Right lung (tissue), 2 donors: ENCODE measurements at regions not wholly inside any gene's neighbourhood (a gene's known extent, or its start where the extent isn't known, plus 50 kb on each side); places are given as distances from the start of the nearest gene placed in this dataset.

ENCODE experiments used
- DNase-seq, 2 donors: peaks; one replicate each; pipeline ENCODE4 v3.0.0-alpha.2; 2013

- DNase-seq: no peak
These were observed 1076.2 kb downstream of the C4orf33 start for GRCh38 chr4:130172156-130172555.

- DNase-seq: no peak
These were observed 1082.2 kb downstream of the C4orf33 start for GRCh38 chr4:130178106-130178505.

- no peak for DNase-seq
These were observed 1087.1 kb downstream of the C4orf33 start for GRCh38 chr4:130183096-130183495.

GRCh38 chr4:130183766-130184165, 1087.8 kb downstream of the C4orf33 start:
- no peak for DNase-seq

- DNase-seq: no peak
These were observed 1089.2 kb downstream of the C4orf33 start for GRCh38 chr4:130185123-130185522.

- DNase-seq: no peak
These were observed 1091.0 kb downstream of the C4orf33 start for GRCh38 chr4:130186931-130187330.

GRCh38 chr4:130187587-130187986, 1091.6 kb downstream of the C4orf33 start:
- DNase-seq: no peak

- no peak for DNase-seq
These were observed 1096.8 kb downstream of the C4orf33 start for GRCh38 chr4:130192787-130193186.

- DNase-seq: no peak
These were observed 1102.0 kb downstream of the C4orf33 start for GRCh38 chr4:130197946-130198345.

- no peak for DNase-seq
These were observed 1107.6 kb downstream of the C4orf33 start for GRCh38 chr4:130203571-130203970.

GRCh38 chr4:130210864-130211263, 1114.9 kb downstream of the C4orf33 start:
- DNase-seq: no peak

GRCh38 chr4:130214268-130214667, 1118.3 kb downstream of the C4orf33 start:
- no peak for DNase-seq

- DNase-seq: no peak
These were observed 1137.6 kb downstream of the C4orf33 start for GRCh38 chr4:130233377-130234047.

GRCh38 chr4:130238121-130238520, 1142.2 kb downstream of the C4orf33 start:
- no peak for DNase-seq

- DNase-seq: no peak
These were observed 1153.0 kb downstream of the C4orf33 start for GRCh38 chr4:130249002-130249401.

GRCh38 chr4:130257271-130257670, 1161.3 kb downstream of the C4orf33 start:
- no peak for DNase-seq

GRCh38 chr4:130266814-130267213, 1170.9 kb downstream of the C4orf33 start:
- DNase-seq: no peak

- DNase-seq: no peak
These were observed 1192.6 kb downstream of the C4orf33 start for GRCh38 chr4:130288576-130288975.

GRCh38 chr4:130293692-130294091, 1197.7 kb downstream of the C4orf33 start:
- DNase-seq: no peak

GRCh38 chr4:130296448-130296847, 1200.5 kb downstream of the C4orf33 start:
- no peak for DNase-seq

GRCh38 chr4:130306566-130306965, 1210.6 kb downstream of the C4orf33 start:
- no peak for DNase-seq

GRCh38 chr4:130309221-130309620, 1213.3 kb downstream of the C4orf33 start:
- DNase-seq: no peak

GRCh38 chr4:130322439-130322838, 1226.5 kb downstream of the C4orf33 start:
- no peak for DNase-seq

GRCh38 chr4:130329036-130329435, 1233.1 kb downstream of the C4orf33 start:
- no peak for DNase-seq
